Right lung (tissue), 2 donors: ENCODE measurements at regions not wholly inside any gene's neighbourhood (a gene's known extent, or its start where the extent isn't known, plus 50 kb on each side); places are given as distances from the start of the nearest gene placed in this dataset.

Source experiments
- DNase-seq, 2 donors: peaks; one replicate each; pipeline ENCODE4 v3.0.0-alpha.2; 2013

GRCh38 chr16:73537921-73538320 lies 490.0 kb upstream of the ZFHX3 start:
- no peak for DNase-seq

- DNase-seq = no peak
These were observed 489.0 kb upstream of the ZFHX3 start for GRCh38 chr16:73536931-73537330.

GRCh38 chr16:73531021-73531420 lies 483.1 kb upstream of the ZFHX3 start:
- no peak for DNase-seq

- DNase-seq = no peak
These were observed 482.6 kb upstream of the ZFHX3 start for GRCh38 chr16:73530529-73530928.

- no peak for DNase-seq
These were observed 481.5 kb upstream of the ZFHX3 start for GRCh38 chr16:73529303-73530012.

- DNase-seq = no peak
These were observed 479.3 kb upstream of the ZFHX3 start for GRCh38 chr16:73527187-73527586.

- no peak for DNase-seq
These were observed 478.3 kb upstream of the ZFHX3 start for GRCh38 chr16:73526011-73526804.

- DNase-seq = no peak
These were observed 475.3 kb upstream of the ZFHX3 start for GRCh38 chr16:73523209-73523608.

GRCh38 chr16:73521499-73521898 lies 473.6 kb upstream of the ZFHX3 start:
- no peak for DNase-seq

GRCh38 chr16:73515616-73516015 lies 467.7 kb upstream of the ZFHX3 start:
- peak in 1 of 2 donors; percentile 25 for DNase-seq

GRCh38 chr16:73510852-73511251 lies 462.9 kb upstream of the ZFHX3 start:
- no peak for DNase-seq

- no peak for DNase-seq
These were observed 458.7 kb upstream of the ZFHX3 start for GRCh38 chr16:73506568-73507056.

- DNase-seq = no peak
These were observed 457.6 kb upstream of the ZFHX3 start for GRCh38 chr16:73505577-73505976.

GRCh38 chr16:73504591-73505575 lies 457.0 kb upstream of the ZFHX3 start:
- DNase-seq = no peak

- no peak for DNase-seq
These were observed 455.2 kb upstream of the ZFHX3 start for GRCh38 chr16:73503093-73503492.

- no peak for DNase-seq
These were observed 451.3 kb upstream of the ZFHX3 start for GRCh38 chr16:73499276-73499675.

- no peak for DNase-seq
These were observed 438.0 kb upstream of the ZFHX3 start for GRCh38 chr16:73485880-73486279.

GRCh38 chr16:73483934-73484711 lies 436.2 kb upstream of the ZFHX3 start:
- no peak for DNase-seq

- DNase-seq = no peak
These were observed 435.3 kb upstream of the ZFHX3 start for GRCh38 chr16:73483076-73483791.

GRCh38 chr16:73482310-73482709 lies 434.4 kb upstream of the ZFHX3 start:
- DNase-seq = no peak
